Transverse colon (tissue), 4 donors: ENCODE measurements at regions not wholly inside any gene's neighbourhood (a gene's known extent, or its start where the extent isn't known, plus 50 kb on each side); places are given as distances from the start of the nearest gene placed in this dataset.
"Not testable (repeated sequence)": the region's sequence is repeated elsewhere in the genome, so short reads cannot be mapped to it uniquely, and the experiment has no call there.

Experiments
- POLR2A ChIP-seq: fragments of 450-650 bp; IDR thresholded peaks from one replicate; pipeline ENCODE4 v1.6.1; 2016; ENCODE audit warnings: antibody characterized with exemption, mild to moderate bottlenecking, moderate library complexity
- POLR2AphosphoS5 ChIP-seq, 3 donors: sonication (generic); formaldehyde crosslinking; IDR thresholded peaks; one replicate each; pipeline ENCODE4 v1.6.1; 2016; ENCODE audit warnings: antibody characterized with exemption in 3 of 3
- TF ChIP-seq, protein P1 (sequence below), 5 experiments: fragments of 200-600 bp in 3 of 5; fragments of 450-650 bp in 2 of 5; sonication (generic) in 3 of 5; IDR thresholded peaks; 1 replicate in 2 of 5; 2 replicates in 3 of 5; pipeline ENCODE4 v1.5.1; 2016 to 2017; ENCODE audit warnings: antibody characterized with exemption in 5 of 5, inconsistent platforms in 3 of 5, mild to moderate bottlenecking in 2 of 5, moderate library complexity in 1 of 5

DNA sequence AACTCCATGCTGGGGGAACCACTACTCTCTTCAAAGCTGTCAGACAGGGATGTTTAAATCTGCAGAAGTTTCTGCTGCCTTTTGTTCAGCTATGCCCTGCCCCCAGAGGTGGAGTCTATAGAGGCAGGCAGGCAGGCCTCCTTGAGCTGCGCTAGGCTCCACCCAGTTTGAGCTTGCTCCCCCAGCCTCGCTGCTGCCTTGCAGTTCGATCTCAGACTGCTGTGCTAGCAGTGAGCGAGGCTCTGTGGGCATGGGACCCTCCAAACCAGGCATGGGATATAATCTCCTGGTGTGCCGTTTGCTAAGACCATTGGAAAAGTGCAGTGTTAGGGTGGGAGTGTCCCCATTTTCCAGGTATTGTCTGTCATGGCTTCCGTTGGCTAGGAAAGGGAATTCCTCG is 171.8 kb downstream of the PDCD6IP start:
- TF ChIP-seq, protein P1, sequence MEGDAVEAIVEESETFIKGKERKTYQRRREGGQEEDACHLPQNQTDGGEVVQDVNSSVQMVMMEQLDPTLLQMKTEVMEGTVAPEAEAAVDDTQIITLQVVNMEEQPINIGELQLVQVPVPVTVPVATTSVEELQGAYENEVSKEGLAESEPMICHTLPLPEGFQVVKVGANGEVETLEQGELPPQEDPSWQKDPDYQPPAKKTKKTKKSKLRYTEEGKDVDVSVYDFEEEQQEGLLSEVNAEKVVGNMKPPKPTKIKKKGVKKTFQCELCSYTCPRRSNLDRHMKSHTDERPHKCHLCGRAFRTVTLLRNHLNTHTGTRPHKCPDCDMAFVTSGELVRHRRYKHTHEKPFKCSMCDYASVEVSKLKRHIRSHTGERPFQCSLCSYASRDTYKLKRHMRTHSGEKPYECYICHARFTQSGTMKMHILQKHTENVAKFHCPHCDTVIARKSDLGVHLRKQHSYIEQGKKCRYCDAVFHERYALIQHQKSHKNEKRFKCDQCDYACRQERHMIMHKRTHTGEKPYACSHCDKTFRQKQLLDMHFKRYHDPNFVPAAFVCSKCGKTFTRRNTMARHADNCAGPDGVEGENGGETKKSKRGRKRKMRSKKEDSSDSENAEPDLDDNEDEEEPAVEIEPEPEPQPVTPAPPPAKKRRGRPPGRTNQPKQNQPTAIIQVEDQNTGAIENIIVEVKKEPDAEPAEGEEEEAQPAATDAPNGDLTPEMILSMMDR (IDR thresholded peaks at IDR 0.05): not testable (repeated sequence)
- not testable (repeated sequence) for TF ChIP-seq POLR2A; POLR2AphosphoS5 (IDR thresholded peaks at IDR 0.05)
